ENCODE measurements at regions not wholly inside any gene's neighbourhood (a gene's known extent, or its start where the extent isn't known, plus 50 kb on each side); places are given as distances from the start of the nearest gene placed in this dataset.

GRCh38 chr21:36591326-36591970 lies 107.5 kb upstream of the SIM2 start:
- H3K4me2 ChIP-seq (replicated peaks; ENCODE audit: extremely low read depth, low read length, poor library complexity, severe bottlenecking): no peak overlapping the region
- H3K36me3 ChIP-seq (replicated peaks in 1 of 2; ENCODE audit: control insufficient read depth in 1 of 2, insufficient read depth in 2 of 2, low read length in 2 of 2): no peaks in the 10 kb centered on the region
- no peak for DNase-seq
- H4K20me1 ChIP-seq (ENCODE audit: insufficient read depth, low read length): no peaks in the 10 kb centered on the region
- Mint-ChIP-seq H3K27ac (no peak overlapping the region), H3K4me3 (no peak overlapping the region), H3K4me1 (no peaks in the 10 kb centered on the region), H3K27me3 (ENCODE audit: low read depth in 3 of 3) (peaks cover 6 to 15% (median 6%) of the 10 kb centered on the region in 3 donors), H3K9me3 (peaks cover 0 to 3% (median 0%) of the 10 kb centered on the region in 7 donors), H3K36me3 (no peaks in the 10 kb centered on the region)
- no peaks in the 10 kb centered on the region for H3K9me3 ChIP-seq (replicated peaks in 1 of 2; ENCODE audit: control insufficient read depth in 1 of 2, insufficient read depth in 1 of 2, low read length in 2 of 2)
- no peak overlapping the region for H3K27ac ChIP-seq (ENCODE audit: low read depth in 1 of 2, low read length in 2 of 2)
- no peak overlapping the region for H3K4me3 ChIP-seq (replicated peaks in 1 of 3; ENCODE audit: low read depth in 2 of 3, low read length in 3 of 3)
- TF ChIP-seq, protein P1, sequence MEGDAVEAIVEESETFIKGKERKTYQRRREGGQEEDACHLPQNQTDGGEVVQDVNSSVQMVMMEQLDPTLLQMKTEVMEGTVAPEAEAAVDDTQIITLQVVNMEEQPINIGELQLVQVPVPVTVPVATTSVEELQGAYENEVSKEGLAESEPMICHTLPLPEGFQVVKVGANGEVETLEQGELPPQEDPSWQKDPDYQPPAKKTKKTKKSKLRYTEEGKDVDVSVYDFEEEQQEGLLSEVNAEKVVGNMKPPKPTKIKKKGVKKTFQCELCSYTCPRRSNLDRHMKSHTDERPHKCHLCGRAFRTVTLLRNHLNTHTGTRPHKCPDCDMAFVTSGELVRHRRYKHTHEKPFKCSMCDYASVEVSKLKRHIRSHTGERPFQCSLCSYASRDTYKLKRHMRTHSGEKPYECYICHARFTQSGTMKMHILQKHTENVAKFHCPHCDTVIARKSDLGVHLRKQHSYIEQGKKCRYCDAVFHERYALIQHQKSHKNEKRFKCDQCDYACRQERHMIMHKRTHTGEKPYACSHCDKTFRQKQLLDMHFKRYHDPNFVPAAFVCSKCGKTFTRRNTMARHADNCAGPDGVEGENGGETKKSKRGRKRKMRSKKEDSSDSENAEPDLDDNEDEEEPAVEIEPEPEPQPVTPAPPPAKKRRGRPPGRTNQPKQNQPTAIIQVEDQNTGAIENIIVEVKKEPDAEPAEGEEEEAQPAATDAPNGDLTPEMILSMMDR (IDR thresholded peaks at IDR 0.05): no peak
- intact Hi-C loops (cut with micrococcal nuclease): no loop called here
- no peak overlapping the region for H2AFZ ChIP-seq (ENCODE audit: insufficient read depth, low read depth, low read length, poor library complexity, severe bottlenecking)
- no peak overlapping the region for H3K9ac ChIP-seq (ENCODE audit: insufficient read depth, low read length, poor library complexity, severe bottlenecking)
- H3K4me1 ChIP-seq (ENCODE audit: control insufficient read depth in 1 of 2, insufficient read depth in 2 of 2, low read length in 2 of 2): no peaks in the 10 kb centered on the region
- no peaks in the 10 kb centered on the region for H3K79me2 ChIP-seq (ENCODE audit: insufficient read depth, low read length)
- WGBS (ENCODE audit: insufficient coverage): 98% methylated on average over 5 of the region's 16 CpGs
- H3K27me3 ChIP-seq (ENCODE audit: control insufficient read depth in 2 of 2, insufficient read depth in 2 of 2, low read length in 2 of 2): no peaks in the 10 kb centered on the region

DNA sequence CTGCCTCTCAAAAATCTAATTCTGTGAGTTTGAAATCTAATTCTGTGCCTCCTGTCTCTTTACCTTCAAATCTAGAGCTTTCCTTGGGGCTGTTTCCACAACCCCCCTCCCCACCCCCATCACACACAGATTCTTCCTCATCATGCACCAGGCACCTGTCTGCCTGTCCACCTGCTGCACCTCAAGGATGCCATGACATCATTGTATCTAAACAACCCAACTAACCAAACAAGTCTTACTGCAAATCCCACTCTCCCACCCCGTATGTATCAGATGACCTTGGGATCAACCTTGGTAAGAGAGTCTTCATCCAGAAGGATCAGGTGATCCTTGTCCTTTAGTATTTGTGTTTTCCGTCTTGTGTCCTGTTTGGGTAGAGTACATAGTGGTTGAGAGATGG lies 102.7 kb upstream of the SIM2 start:
- Histone ChIP-seq H2AFZ (ENCODE audit: insufficient read depth, low read depth, low read length, poor library complexity, severe bottlenecking) (no peak overlapping the region), H3K4me1 (ENCODE audit: control insufficient read depth in 1 of 2, insufficient read depth in 2 of 2, low read length in 2 of 2) (no peaks in the 10 kb centered on the region), H3K27me3 (ENCODE audit: control insufficient read depth in 2 of 2, insufficient read depth in 2 of 2, low read length in 2 of 2) (no peaks in the 10 kb centered on the region), H3K4me3 (replicated peaks in 1 of 3; ENCODE audit: low read depth in 2 of 3, low read length in 3 of 3) (no peak overlapping the region), H3K27ac (ENCODE audit: low read depth in 1 of 2, low read length in 2 of 2) (no peak overlapping the region), H3K36me3 (replicated peaks in 1 of 2; ENCODE audit: control insufficient read depth in 1 of 2, insufficient read depth in 2 of 2, low read length in 2 of 2) (no peaks in the 10 kb centered on the region), H3K79me2 (ENCODE audit: insufficient read depth, low read length) (no peaks in the 10 kb centered on the region), H3K9ac (ENCODE audit: insufficient read depth, low read length, poor library complexity, severe bottlenecking) (no peak overlapping the region), H3K9me3 (replicated peaks in 1 of 2; ENCODE audit: control insufficient read depth in 1 of 2, insufficient read depth in 1 of 2, low read length in 2 of 2) (no peaks in the 10 kb centered on the region), H4K20me1 (ENCODE audit: insufficient read depth, low read length) (no peaks in the 10 kb centered on the region), H3K4me2 (replicated peaks; ENCODE audit: extremely low read depth, low read length, poor library complexity, severe bottlenecking) (no peak overlapping the region)
- intact Hi-C loops (cut with micrococcal nuclease): no loop called here
- TF ChIP-seq, protein P1 (IDR thresholded peaks at IDR 0.05): no peak
- no peak for DNase-seq
- Mint-ChIP-seq H3K36me3 (no peaks in the 10 kb centered on the region), H3K27ac (no peak overlapping the region), H3K4me3 (no peak overlapping the region), H3K27me3 (ENCODE audit: low read depth in 3 of 3) (peaks cover 6 to 20% (median 8%) of the 10 kb centered on the region in 3 donors), H3K4me1 (no peaks in the 10 kb centered on the region), H3K9me3 (peaks cover 0 to 9% (median 0%) of the 10 kb centered on the region in 7 donors)
- WGBS (ENCODE audit: insufficient coverage): 100% methylated on average over 1 of the region's 2 CpGs

Measured in CD14-positive monocyte (primary cell).